ENCODE measurements at regions not wholly inside any gene's neighbourhood (a gene's known extent, or its start where the extent isn't known, plus 50 kb on each side); places are given as distances from the start of the nearest gene placed in this dataset.

GRCh38 chr6:148082044-148082443 is 260.6 kb upstream of the SASH1 start:
- TF ChIP-seq, protein P1, sequence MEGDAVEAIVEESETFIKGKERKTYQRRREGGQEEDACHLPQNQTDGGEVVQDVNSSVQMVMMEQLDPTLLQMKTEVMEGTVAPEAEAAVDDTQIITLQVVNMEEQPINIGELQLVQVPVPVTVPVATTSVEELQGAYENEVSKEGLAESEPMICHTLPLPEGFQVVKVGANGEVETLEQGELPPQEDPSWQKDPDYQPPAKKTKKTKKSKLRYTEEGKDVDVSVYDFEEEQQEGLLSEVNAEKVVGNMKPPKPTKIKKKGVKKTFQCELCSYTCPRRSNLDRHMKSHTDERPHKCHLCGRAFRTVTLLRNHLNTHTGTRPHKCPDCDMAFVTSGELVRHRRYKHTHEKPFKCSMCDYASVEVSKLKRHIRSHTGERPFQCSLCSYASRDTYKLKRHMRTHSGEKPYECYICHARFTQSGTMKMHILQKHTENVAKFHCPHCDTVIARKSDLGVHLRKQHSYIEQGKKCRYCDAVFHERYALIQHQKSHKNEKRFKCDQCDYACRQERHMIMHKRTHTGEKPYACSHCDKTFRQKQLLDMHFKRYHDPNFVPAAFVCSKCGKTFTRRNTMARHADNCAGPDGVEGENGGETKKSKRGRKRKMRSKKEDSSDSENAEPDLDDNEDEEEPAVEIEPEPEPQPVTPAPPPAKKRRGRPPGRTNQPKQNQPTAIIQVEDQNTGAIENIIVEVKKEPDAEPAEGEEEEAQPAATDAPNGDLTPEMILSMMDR (IDR thresholded peaks at IDR 0.05) = no peak
- TF ChIP-seq POLR2A (IDR thresholded peaks at IDR 0.05) = no peak

Measured in body of pancreas (tissue), 4 donors.